Stimulated activated CD4-positive, alpha-beta T cell treated with anti-CD3 and anti-CD28 coated beads, Interleukin-2, amount 100 ng/mL, for 48 hours (primary cell): ENCODE measurements at regions not wholly inside any gene's neighbourhood (a gene's known extent, or its start where the extent isn't known, plus 50 kb on each side); places are given as distances from the start of the nearest gene placed in this dataset.
"Not testable (repeated sequence)": the region's sequence is repeated elsewhere in the genome, so short reads cannot be mapped to it uniquely, and the experiment has no call there.

ENCODE experiments used
- DNase-seq, 2 donors: peaks; one replicate each; pipeline ENCODE4 v3.0.0-alpha.2; 2020

DNA sequence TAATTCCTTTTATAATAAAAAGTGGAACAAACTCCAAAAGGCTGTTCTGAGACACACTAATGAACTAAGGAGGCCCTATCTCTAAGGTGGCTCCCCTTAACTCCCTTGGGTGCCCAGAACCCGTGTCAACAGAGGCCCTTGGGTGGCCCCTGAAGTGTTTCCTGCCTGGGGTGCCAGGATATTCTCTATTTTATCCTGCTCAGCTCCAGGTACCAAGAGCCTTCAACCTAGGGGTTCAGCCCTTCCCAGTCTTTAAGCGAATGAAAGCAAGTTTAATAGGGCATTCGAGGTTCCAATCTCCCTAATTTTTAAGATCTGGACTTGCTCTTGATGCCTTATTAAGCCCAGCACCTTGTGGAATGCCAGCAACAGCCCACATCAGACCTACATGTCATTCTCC lies 64.4 kb upstream of the MYO3A start:
- DNase-seq = no peak

DNA sequence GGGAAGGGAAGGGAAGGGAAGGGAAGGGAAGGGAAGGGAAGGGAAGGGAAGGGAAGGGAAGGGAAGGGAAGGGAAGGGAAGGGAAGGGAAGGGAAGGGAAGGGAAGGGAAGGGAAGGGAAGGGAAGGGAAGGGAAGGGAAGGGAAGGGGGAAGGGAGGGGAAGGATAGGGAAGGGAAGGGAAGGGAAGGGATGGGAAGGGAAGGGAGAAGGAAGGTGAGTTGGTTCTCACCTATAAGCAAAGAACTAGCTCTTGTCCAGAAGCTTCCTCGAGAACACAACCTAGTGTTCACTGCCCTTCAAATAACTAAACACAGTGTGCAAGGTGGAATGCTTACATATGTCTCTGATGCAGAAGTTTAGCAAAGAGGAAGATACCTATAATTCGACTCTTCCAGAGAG lies 59.6 kb upstream of the MYO3A start:
- not testable (repeated sequence) for DNase-seq

DNA sequence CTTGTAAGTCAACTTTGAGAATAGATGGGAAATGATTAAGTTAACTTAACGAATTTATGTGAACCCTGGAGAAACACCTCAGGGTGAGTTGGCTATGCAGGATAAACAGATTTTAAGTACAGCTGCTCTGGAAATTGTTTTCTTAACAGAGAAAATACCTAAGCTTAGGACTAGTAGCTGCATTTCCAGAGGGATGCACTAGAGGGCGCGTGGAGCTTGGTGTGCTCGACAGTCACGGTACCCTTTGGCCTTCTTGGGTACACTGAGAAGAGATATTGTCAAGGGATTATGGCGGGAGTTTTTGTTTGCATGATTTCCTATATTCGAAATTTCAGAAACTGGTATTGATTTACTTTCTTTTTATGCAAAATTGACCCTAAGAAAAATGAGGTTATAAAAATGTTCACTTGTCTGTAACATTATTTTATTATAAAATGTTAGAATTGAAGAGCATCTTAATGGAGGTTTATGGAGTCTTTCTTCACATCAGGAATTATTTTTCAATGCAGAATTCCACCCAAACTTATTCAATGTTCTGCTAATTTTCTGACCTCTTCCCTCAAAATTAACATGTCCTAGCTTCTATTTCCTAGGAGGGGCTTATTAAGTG lies 58.4 kb upstream of the MYO3A start:
- DNase-seq = peak; percentile 67 to 71

DNA sequence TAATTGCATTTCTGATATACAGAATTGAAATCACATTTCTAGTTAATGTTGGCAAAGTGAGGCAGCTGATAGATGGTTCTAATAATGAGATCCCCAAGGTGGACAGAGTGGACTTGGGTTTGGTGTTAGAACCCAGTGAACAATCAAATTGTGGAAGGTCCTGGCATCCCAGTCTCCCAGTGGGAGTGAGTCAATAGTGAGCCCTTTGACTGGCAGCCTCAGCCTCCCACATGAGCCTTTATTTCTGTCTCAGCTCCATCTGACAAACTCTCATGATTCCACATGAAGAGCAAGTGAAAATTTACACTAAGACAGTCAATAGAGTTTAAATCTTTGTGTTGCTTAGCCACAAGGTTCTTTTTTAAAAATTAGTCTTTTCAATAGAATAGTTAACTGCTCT lies 56.7 kb upstream of the MYO3A start:
- DNase-seq = no peak
